ENCODE measurements at regions not wholly inside any gene's neighbourhood (a gene's known extent, or its start where the extent isn't known, plus 50 kb on each side); places are given as distances from the start of the nearest gene placed in this dataset.

GRCh38 chrX:39443240-39443639 is 642.0 kb downstream of the MID1IP1 start:
- peaks cover 43% of the 10 kb centered on the region for H3K4me1 Mint-ChIP-seq (ENCODE audit: low read depth)
- H3K27ac Mint-ChIP-seq: no peak overlapping the region
- no peaks in the 10 kb centered on the region for H3K27me3 Mint-ChIP-seq (ENCODE audit: insufficient read depth)
- H3K9me3 Mint-ChIP-seq: peaks cover 19% of the 10 kb centered on the region
- H3K4me3 Mint-ChIP-seq: no peak overlapping the region
- peaks cover 10% of the 10 kb centered on the region for H3K36me3 Mint-ChIP-seq (ENCODE audit: low read depth)
- intact Hi-C loops (cut with micrococcal nuclease): loop anchor here (5.0 kb wide), 2 partner anchors 64 to 169 kb away; no protein-coding TSS in a partner anchor
- DNase-seq (ENCODE audit: low spot score): no peak

GRCh38 chrX:39445336-39445735 is 644.1 kb downstream of the MID1IP1 start:
- peaks cover 10% of the 10 kb centered on the region for H3K36me3 Mint-ChIP-seq (ENCODE audit: low read depth)
- peaks cover 45% of the 10 kb centered on the region for H3K4me1 Mint-ChIP-seq (ENCODE audit: low read depth)
- intact Hi-C loops (cut with micrococcal nuclease): loop anchor here (1.0 kb wide), 1 partner anchor 184 kb away; no protein-coding TSS in a partner anchor
- H3K9me3 Mint-ChIP-seq: peaks cover 19% of the 10 kb centered on the region
- no peak overlapping the region for H3K27ac Mint-ChIP-seq
- H3K27me3 Mint-ChIP-seq (ENCODE audit: insufficient read depth): no peaks in the 10 kb centered on the region
- DNase-seq (ENCODE audit: low spot score): no peak
- H3K4me3 Mint-ChIP-seq: no peak overlapping the region

GRCh38 chrX:39449352-39449751 is 648.1 kb downstream of the MID1IP1 start:
- Mint-ChIP-seq H3K4me1 (ENCODE audit: low read depth) (peaks cover 28% of the 10 kb centered on the region), H3K4me3 (no peak overlapping the region), H3K27ac (no peak overlapping the region), H3K9me3 (peaks cover 4% of the 10 kb centered on the region), H3K36me3 (ENCODE audit: low read depth) (peaks cover 3% of the 10 kb centered on the region), H3K27me3 (ENCODE audit: insufficient read depth) (no peaks in the 10 kb centered on the region)
- no peak for DNase-seq (ENCODE audit: low spot score)
- intact Hi-C loops (cut with micrococcal nuclease): no loop called here

- intact Hi-C loops (cut with micrococcal nuclease): no loop called here
- no peaks in the 10 kb centered on the region for H3K36me3 Mint-ChIP-seq (ENCODE audit: low read depth)
- no peaks in the 10 kb centered on the region for H3K27me3 Mint-ChIP-seq (ENCODE audit: insufficient read depth)
- peak overlapping the region; percentile 13 for H3K27ac Mint-ChIP-seq
- H3K9me3 Mint-ChIP-seq: peaks cover under 1% of the 10 kb centered on the region
- no peak overlapping the region for H3K4me3 Mint-ChIP-seq
- H3K4me1 Mint-ChIP-seq (ENCODE audit: low read depth): peaks cover 24% of the 10 kb centered on the region
- DNase-seq (ENCODE audit: low spot score): no peak
Observed at GRCh38 chrX:39450234-39450977, 647.4 kb downstream of the BCOR start.

- intact Hi-C loops (cut with micrococcal nuclease): no loop called here
- Mint-ChIP-seq H3K27me3 (ENCODE audit: insufficient read depth) (no peaks in the 10 kb centered on the region), H3K4me3 (no peak overlapping the region), H3K36me3 (ENCODE audit: low read depth) (no peaks in the 10 kb centered on the region), H3K9me3 (no peaks in the 10 kb centered on the region), H3K27ac (no peak overlapping the region), H3K4me1 (ENCODE audit: low read depth) (peaks cover 21% of the 10 kb centered on the region)
- no peak for DNase-seq (ENCODE audit: low spot score)
Observed at GRCh38 chrX:39451046-39451445, 646.7 kb downstream of the BCOR start.

GRCh38 chrX:39452401-39452800 is 645.4 kb downstream of the BCOR start:
- intact Hi-C loops (cut with micrococcal nuclease): no loop called here
- H3K4me1 Mint-ChIP-seq (ENCODE audit: low read depth): peaks cover 21% of the 10 kb centered on the region
- no peak overlapping the region for H3K4me3 Mint-ChIP-seq
- no peak for DNase-seq (ENCODE audit: low spot score)
- peaks cover 4% of the 10 kb centered on the region for H3K9me3 Mint-ChIP-seq
- no peaks in the 10 kb centered on the region for H3K27me3 Mint-ChIP-seq (ENCODE audit: insufficient read depth)
- H3K36me3 Mint-ChIP-seq (ENCODE audit: low read depth): no peaks in the 10 kb centered on the region
- H3K27ac Mint-ChIP-seq: no peak overlapping the region

- H3K4me3 Mint-ChIP-seq: no peak overlapping the region
- no peaks in the 10 kb centered on the region for H3K36me3 Mint-ChIP-seq (ENCODE audit: low read depth)
- peaks cover 16% of the 10 kb centered on the region for H3K4me1 Mint-ChIP-seq (ENCODE audit: low read depth)
- intact Hi-C loops (cut with micrococcal nuclease): no loop called here
- H3K9me3 Mint-ChIP-seq: peaks cover 6% of the 10 kb centered on the region
- DNase-seq (ENCODE audit: low spot score): no peak
- H3K27me3 Mint-ChIP-seq (ENCODE audit: insufficient read depth): no peaks in the 10 kb centered on the region
- no peak overlapping the region for H3K27ac Mint-ChIP-seq
Observed at GRCh38 chrX:39453889-39454621, 643.7 kb downstream of the BCOR start.

- H3K27me3 Mint-ChIP-seq (ENCODE audit: insufficient read depth): no peaks in the 10 kb centered on the region
- H3K36me3 Mint-ChIP-seq (ENCODE audit: low read depth): no peaks in the 10 kb centered on the region
- peaks cover 6% of the 10 kb centered on the region for H3K9me3 Mint-ChIP-seq
- H3K4me1 Mint-ChIP-seq (ENCODE audit: low read depth): no peaks in the 10 kb centered on the region
- intact Hi-C loops (cut with micrococcal nuclease): no loop called here
- H3K27ac Mint-ChIP-seq: no peak overlapping the region
- H3K4me3 Mint-ChIP-seq: no peak overlapping the region
- DNase-seq (ENCODE audit: low spot score): no peak
Observed at GRCh38 chrX:39456894-39457604, 640.7 kb downstream of the BCOR start.

GRCh38 chrX:39458779-39459178 is 639.0 kb downstream of the BCOR start:
- no peak for DNase-seq (ENCODE audit: low spot score)
- Mint-ChIP-seq H3K4me1 (ENCODE audit: low read depth) (no peaks in the 10 kb centered on the region), H3K27ac (no peak overlapping the region), H3K36me3 (ENCODE audit: low read depth) (no peaks in the 10 kb centered on the region), H3K27me3 (ENCODE audit: insufficient read depth) (no peaks in the 10 kb centered on the region), H3K4me3 (no peak overlapping the region), H3K9me3 (peaks cover 6% of the 10 kb centered on the region)
- intact Hi-C loops (cut with micrococcal nuclease): no loop called here

GRCh38 chrX:39459204-39459603 is 638.6 kb downstream of the BCOR start:
- Mint-ChIP-seq H3K9me3 (peaks cover 6% of the 10 kb centered on the region), H3K36me3 (ENCODE audit: low read depth) (no peaks in the 10 kb centered on the region), H3K4me1 (ENCODE audit: low read depth) (no peaks in the 10 kb centered on the region), H3K27ac (no peak overlapping the region), H3K27me3 (ENCODE audit: insufficient read depth) (no peaks in the 10 kb centered on the region), H3K4me3 (no peak overlapping the region)
- intact Hi-C loops (cut with micrococcal nuclease): no loop called here
- DNase-seq (ENCODE audit: low spot score): no peak

- no peak overlapping the region for H3K27ac Mint-ChIP-seq
- H3K4me3 Mint-ChIP-seq: no peak overlapping the region
- no peaks in the 10 kb centered on the region for H3K4me1 Mint-ChIP-seq (ENCODE audit: low read depth)
- intact Hi-C loops (cut with micrococcal nuclease): no loop called here
- no peaks in the 10 kb centered on the region for H3K27me3 Mint-ChIP-seq (ENCODE audit: insufficient read depth)
- peaks cover 6% of the 10 kb centered on the region for H3K9me3 Mint-ChIP-seq
- DNase-seq (ENCODE audit: low spot score): no peak
- H3K36me3 Mint-ChIP-seq (ENCODE audit: low read depth): no peaks in the 10 kb centered on the region
Observed at GRCh38 chrX:39459952-39460351, 637.8 kb downstream of the BCOR start.

GRCh38 chrX:39460499-39460898 is 637.3 kb downstream of the BCOR start:
- H3K4me1 Mint-ChIP-seq (ENCODE audit: low read depth): no peaks in the 10 kb centered on the region
- H3K36me3 Mint-ChIP-seq (ENCODE audit: low read depth): no peaks in the 10 kb centered on the region
- no peak overlapping the region for H3K27ac Mint-ChIP-seq
- DNase-seq (ENCODE audit: low spot score): no peak
- no peaks in the 10 kb centered on the region for H3K27me3 Mint-ChIP-seq (ENCODE audit: insufficient read depth)
- peaks cover 6% of the 10 kb centered on the region for H3K9me3 Mint-ChIP-seq
- intact Hi-C loops (cut with micrococcal nuclease): no loop called here
- H3K4me3 Mint-ChIP-seq: no peak overlapping the region

GRCh38 chrX:39462835-39463234 is 634.9 kb downstream of the BCOR start:
- Mint-ChIP-seq H3K9me3 (no peaks in the 10 kb centered on the region), H3K36me3 (ENCODE audit: low read depth) (no peaks in the 10 kb centered on the region), H3K4me3 (no peak overlapping the region), H3K4me1 (ENCODE audit: low read depth) (no peaks in the 10 kb centered on the region), H3K27me3 (ENCODE audit: insufficient read depth) (no peaks in the 10 kb centered on the region), H3K27ac (no peak overlapping the region)
- intact Hi-C loops (cut with micrococcal nuclease): no loop called here
- DNase-seq (ENCODE audit: low spot score): no peak
